ENCODE measurements at regions not wholly inside any gene's neighbourhood (a gene's known extent, or its start where the extent isn't known, plus 50 kb on each side); places are given as distances from the start of the nearest gene placed in this dataset.
A peak's percentile ranks its signal among the peaks of the same experiment; 100 is the strongest.

DNA sequence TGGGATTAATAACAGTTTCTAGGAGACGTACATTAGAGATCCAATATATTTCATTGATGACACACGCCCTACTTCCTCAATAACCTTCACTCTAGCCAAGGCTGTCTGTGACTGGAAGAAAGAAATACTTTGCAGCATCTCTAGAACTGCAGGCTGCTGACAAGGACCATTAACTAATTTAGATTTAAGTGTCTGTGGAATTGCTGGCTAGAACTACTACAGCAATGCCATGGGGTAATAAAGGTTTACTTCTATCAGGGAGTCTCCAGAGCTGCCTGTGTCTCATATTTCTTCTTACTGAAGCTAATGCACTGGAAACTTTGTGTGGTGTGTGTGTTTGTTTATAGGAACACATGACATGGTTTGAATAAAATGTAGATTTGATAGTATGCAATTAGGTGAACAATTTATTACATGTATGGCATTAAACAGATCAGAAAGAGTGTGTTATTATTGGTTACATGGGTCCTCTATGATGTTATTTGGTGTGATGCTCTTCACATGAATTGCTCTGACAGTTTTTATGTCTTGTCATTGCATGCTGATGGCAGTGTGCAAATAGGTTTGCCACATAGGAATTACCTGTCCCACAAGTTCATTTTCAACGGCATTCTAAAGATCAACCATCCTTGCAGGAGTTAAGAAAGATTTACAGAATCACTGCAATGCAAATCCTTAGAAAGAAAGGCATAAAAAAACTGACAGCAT, 916.2 kb upstream of the CADM2 start:
- SMC1A ChIA-PET (ENCODE audit: uncharacterized antibody, unreplicated experiment): no interaction called here
- Histone ChIP-seq H3K4me2 (ENCODE audit: control insufficient read depth, insufficient read depth) (no peak overlapping the region), H4K20me1 (ENCODE audit: control insufficient read depth, insufficient read depth) (no peaks in the 10 kb centered on the region), H3K27ac (ENCODE audit: control insufficient read depth, insufficient read depth) (no peak overlapping the region), H3K9me3 (replicated peaks; ENCODE audit: control insufficient read depth, insufficient read depth, low read length) (no peaks in the 10 kb centered on the region), H3K36me3 (ENCODE audit: control insufficient read depth in 2 of 2, insufficient read depth in 2 of 2, low read length in 1 of 2) (no peaks in the 10 kb centered on the region), H3K79me2 (ENCODE audit: control insufficient read depth, insufficient read depth, low read length) (no peaks in the 10 kb centered on the region), H3K27me3 (replicated peaks in 1 of 2; ENCODE audit: control insufficient read depth in 2 of 2, insufficient read depth in 2 of 2, low read length in 1 of 2) (no peaks in the 10 kb centered on the region), H2AFZ (ENCODE audit: control insufficient read depth, low read depth, low read length) (no peak overlapping the region), H3K4me3 (no peak overlapping the region), H3K4me1 (ENCODE audit: control insufficient read depth, insufficient read depth, low read length) (no peaks in the 10 kb centered on the region), H3K9ac (ENCODE audit: control insufficient read depth, insufficient read depth, low read length) (no peak overlapping the region)
- BruUV-seq (replicated peaks): no TSS peak
- ATAC-seq: no peak
- no peak for TF ChIP-seq TARDBP (IDR thresholded peaks at IDR 0.05; ENCODE audit: borderline replicate concordance)
- POLR2A ChIA-PET: no interaction called here
- FAIRE-seq: no peak
- no peak for DNase-seq (ENCODE audit: low read depth, low spot score)
- intact Hi-C loops (cut with micrococcal nuclease; ENCODE audit: unreplicated experiment) (no loop called here), in situ Hi-C loops (cut with MboI) (no loop called here)
- RAD21 ChIA-PET (ENCODE audit: unreplicated experiment): no interaction called here
- 25% methylated on average over 3 of the region's 3 CpGs for WGBS (ENCODE audit: insufficient coverage, insufficient replicate concordance, low lambda C conversion rate, missing lambda C conversion rate)
- CTCF ChIA-PET: no interaction called here

GRCh38 chr3:84066915-84067314, 891.9 kb upstream of the CADM2 start:
- H2AFZ ChIP-seq (ENCODE audit: control insufficient read depth, low read depth, low read length): no peak overlapping the region
- ChIA-PET RAD21 (ENCODE audit: unreplicated experiment) (no interaction called here), SMC1A (ENCODE audit: uncharacterized antibody, unreplicated experiment) (no interaction called here), CTCF (no interaction called here), POLR2A (no interaction called here)
- no peak for TF ChIP-seq ATF3 (IDR thresholded peaks at IDR 0.05; ENCODE audit: borderline replicate concordance, extremely low read depth, low read depth, low read length)
- no peak for TF ChIP-seq SP1 (IDR thresholded peaks at IDR 0.05; ENCODE audit: low read depth, low read length)
- no peak for TF ChIP-seq NRF1 (conservative IDR thresholded peaks at IDR 0.05; ENCODE audit: low read depth, low read length)
- TF ChIP-seq MTA3 (IDR thresholded peaks at IDR 0.05; ENCODE audit: borderline replicate concordance, low read length): no peak
- 0 out of 2 replicates have a peak, but pooled peaks have one; percentile 28 for TF ChIP-seq NFYB (IDR thresholded peaks at IDR 0.05; ENCODE audit: insufficient read depth, low read depth, low read length)
- H3K9ac ChIP-seq (ENCODE audit: control insufficient read depth, insufficient read depth, low read length): no peak overlapping the region
- no peaks in the 10 kb centered on the region for H3K27me3 ChIP-seq (replicated peaks in 1 of 2; ENCODE audit: control insufficient read depth in 2 of 2, insufficient read depth in 2 of 2, low read length in 1 of 2)
- 0% methylated on average over 1 of the region's 1 CpG for WGBS (ENCODE audit: insufficient coverage, insufficient replicate concordance, low lambda C conversion rate, missing lambda C conversion rate)
- BruUV-seq (replicated peaks): no TSS peak
- DNase-seq (ENCODE audit: low read depth, low spot score) (no peak), ATAC-seq (peak; percentile 64), FAIRE-seq (no peak)
- intact Hi-C loops (cut with micrococcal nuclease; ENCODE audit: unreplicated experiment): no loop called here
- H3K79me2 ChIP-seq (ENCODE audit: control insufficient read depth, insufficient read depth, low read length): no peaks in the 10 kb centered on the region
- in situ Hi-C loops (cut with MboI): no loop called here
- no peak overlapping the region for H3K27ac ChIP-seq (ENCODE audit: control insufficient read depth, insufficient read depth)
- no peaks in the 10 kb centered on the region for H3K36me3 ChIP-seq (ENCODE audit: control insufficient read depth in 2 of 2, insufficient read depth in 2 of 2, low read length in 1 of 2)
- no peaks in the 10 kb centered on the region for H3K9me3 ChIP-seq (replicated peaks; ENCODE audit: control insufficient read depth, insufficient read depth, low read length)
- H4K20me1 ChIP-seq (ENCODE audit: control insufficient read depth, insufficient read depth): no peaks in the 10 kb centered on the region
- H3K4me3 ChIP-seq: no peak overlapping the region
- no peak overlapping the region for H3K4me2 ChIP-seq (ENCODE audit: control insufficient read depth, insufficient read depth)
- H3K4me1 ChIP-seq (ENCODE audit: control insufficient read depth, insufficient read depth, low read length): no peaks in the 10 kb centered on the region

All from GM12878 (cell line).